HEK293 (cell line): ENCODE measurements at regions not wholly inside any gene's neighbourhood (a gene's known extent, or its start where the extent isn't known, plus 50 kb on each side); places are given as distances from the start of the nearest gene placed in this dataset.

ENCODE experiments used
- PRDM1 ChIP-seq: fragments of 450-650 bp; formaldehyde crosslinking; IDR thresholded peaks from 2 replicates; pipeline ENCODE4; 2016; ENCODE audit warnings: missing biosample characterization, missing genetic modification characterization
- SP3 ChIP-seq: fragments of 450-650 bp; formaldehyde crosslinking; IDR thresholded peaks from 2 replicates; pipeline ENCODE4 v1.5.1; 2016; ENCODE audit warnings: missing biosample characterization, missing genetic modification characterization
- TRIM28 ChIP-seq: IDR thresholded peaks from 2 replicates; pipeline ENCODE4 v1.6.1; 2011; ENCODE audit warnings: low read length, control low read depth, borderline replicate concordance
- WT1 ChIP-seq: fragments of 450-650 bp; formaldehyde crosslinking; IDR thresholded peaks from 2 replicates; pipeline ENCODE4 v1.5.1; 2016; ENCODE audit warnings: missing biosample characterization, missing genetic modification characterization
- YY1 ChIP-seq: fragments of 450-650 bp; formaldehyde crosslinking; IDR thresholded peaks from 2 replicates; pipeline ENCODE4 v1.5.1; 2018; ENCODE audit warnings: missing biosample characterization, missing genetic modification characterization
- ZBTB21 ChIP-seq: fragments of 450-650 bp; formaldehyde crosslinking; IDR thresholded peaks from 2 replicates; pipeline ENCODE4 v1.5.1; 2017; ENCODE audit warnings: missing biosample characterization, missing genetic modification characterization
- ZNF112 ChIP-seq: fragments of 450-650 bp; formaldehyde crosslinking; IDR thresholded peaks from 2 replicates; pipeline ENCODE4 v1.5.0; 2017; ENCODE audit warnings: missing biosample characterization, missing genetic modification characterization
- ZNF140 ChIP-seq: fragments of 450-650 bp; formaldehyde crosslinking; IDR thresholded peaks from 2 replicates; pipeline ENCODE4 v1.5.1; 2016; ENCODE audit warnings: missing biosample characterization, missing genetic modification characterization
- ZNF169 ChIP-seq: fragments of 450-650 bp; formaldehyde crosslinking; IDR thresholded peaks from 2 replicates; pipeline ENCODE4 v1.5.1; 2016; ENCODE audit warnings: missing biosample characterization, missing genetic modification characterization
- ZNF174 ChIP-seq: fragments of 450-650 bp; formaldehyde crosslinking; IDR thresholded peaks from 2 replicates; pipeline ENCODE4 v1.5.0; 2017; ENCODE audit warnings: missing biosample characterization, mild to moderate bottlenecking, missing genetic modification characterization
- ZNF175 ChIP-seq: fragments of 450-650 bp; formaldehyde crosslinking; IDR thresholded peaks from 2 replicates; pipeline ENCODE4 v1.5.1; 2016; ENCODE audit warnings: missing biosample characterization, missing genetic modification characterization
- ZNF239 ChIP-seq: fragments of 450-650 bp; formaldehyde crosslinking; IDR thresholded peaks from 2 replicates; pipeline ENCODE4 v1.5.1; 2016; ENCODE audit warnings: missing biosample characterization, missing genetic modification characterization
- ZNF274 ChIP-seq, 2 experiments: fragments of 200-500 bp in 1 of 2; fragments of 450-650 bp in 1 of 2; sonication (Bioruptor generic) in 1 of 2; formaldehyde crosslinking in 1 of 2; IDR thresholded peaks; 2 replicates each; pipeline versions ENCODE4 v1.5.1 to v1.6.1; 2014 to 2016; ENCODE audit warnings: borderline replicate concordance in 1 of 2, inconsistent platforms in 1 of 2, low read length in 1 of 2, missing biosample characterization in 1 of 2, missing genetic modification characterization in 1 of 2
- ZNF335 ChIP-seq: fragments of 450-650 bp; formaldehyde crosslinking; conservative IDR thresholded peaks from 2 replicates; pipeline ENCODE4 v1.5.1; 2016; ENCODE audit warnings: missing biosample characterization, missing genetic modification characterization
- ZNF341 ChIP-seq: fragments of 450-650 bp; formaldehyde crosslinking; IDR thresholded peaks from 2 replicates; pipeline ENCODE4; 2016; ENCODE audit warnings: low read depth, missing biosample characterization, missing genetic modification characterization
- ZNF426 ChIP-seq: fragments of 450-650 bp; formaldehyde crosslinking; IDR thresholded peaks from 2 replicates; pipeline ENCODE4 v1.5.1; 2017; ENCODE audit warnings: missing biosample characterization, missing genetic modification characterization, mild to moderate bottlenecking, inconsistent platforms, moderate library complexity
- ZNF561 ChIP-seq: fragments of 450-650 bp; IDR thresholded peaks from 2 replicates; pipeline ENCODE4 v1.5.1; 2018; ENCODE audit warnings: missing biosample characterization, missing genetic modification characterization, borderline replicate concordance
- ZNF571 ChIP-seq: fragments of 450-650 bp; formaldehyde crosslinking; IDR thresholded peaks from 2 replicates; pipeline ENCODE4 v1.5.0; 2017; ENCODE audit warnings: missing biosample characterization, missing genetic modification characterization
- ZNF600 ChIP-seq: fragments of 450-650 bp; formaldehyde crosslinking; IDR thresholded peaks from 2 replicates; pipeline ENCODE4 v1.5.1; 2016; ENCODE audit warnings: missing biosample characterization, missing genetic modification characterization
- ZNF629 ChIP-seq: fragments of 450-650 bp; formaldehyde crosslinking; IDR thresholded peaks from 2 replicates; pipeline ENCODE4 v1.5.1; 2017; ENCODE audit warnings: missing biosample characterization, missing genetic modification characterization
- ZNF660 ChIP-seq: fragments of 450-650 bp; IDR thresholded peaks from 2 replicates; pipeline ENCODE4 v1.5.1; 2018; ENCODE audit warnings: missing biosample characterization, mild to moderate bottlenecking, missing genetic modification characterization
- ZNF76 ChIP-seq: fragments of 450-650 bp; formaldehyde crosslinking; IDR thresholded peaks from 2 replicates; pipeline ENCODE4; 2016; ENCODE audit warnings: low read depth, missing biosample characterization, missing genetic modification characterization, borderline replicate concordance
- ZNF791 ChIP-seq: fragments of 450-650 bp; formaldehyde crosslinking; IDR thresholded peaks from 2 replicates; pipeline ENCODE4 v1.5.1; 2016; ENCODE audit warnings: missing biosample characterization, missing genetic modification characterization
- ZNF830 ChIP-seq: fragments of 450-650 bp; IDR thresholded peaks from 2 replicates; pipeline ENCODE4 v1.5.0; 2018; ENCODE audit warnings: missing biosample characterization, missing genetic modification characterization, low read depth, mild to moderate bottlenecking, moderate library complexity
- ZXDB ChIP-seq: fragments of 450-650 bp; formaldehyde crosslinking; IDR thresholded peaks from 2 replicates; pipeline ENCODE4 v1.5.1; 2016; ENCODE audit warnings: missing biosample characterization, missing genetic modification characterization
- TF ChIP-seq, protein P1 (sequence below): fragments of 450-650 bp; formaldehyde crosslinking; IDR thresholded peaks from 2 replicates; pipeline ENCODE4 v1.5.1; 2017; ENCODE audit warnings: missing biosample characterization, missing genetic modification characterization
- TF ChIP-seq, protein P2 (sequence below): fragments of 450-650 bp; formaldehyde crosslinking; IDR thresholded peaks from 2 replicates; pipeline ENCODE4 v1.5.1; 2016; ENCODE audit warnings: missing biosample characterization, missing genetic modification characterization
- TF ChIP-seq, protein P3 (sequence below): fragments of 450-650 bp; formaldehyde crosslinking; IDR thresholded peaks from 2 replicates; pipeline ENCODE4 v1.5.1; 2016; ENCODE audit warnings: missing biosample characterization, missing genetic modification characterization
- TF ChIP-seq, protein P4 (sequence below): fragments of 450-650 bp; formaldehyde crosslinking; IDR thresholded peaks from 2 replicates; pipeline ENCODE4 v1.5.0; 2017; ENCODE audit warnings: missing biosample characterization, missing genetic modification characterization, borderline replicate concordance

DNA sequence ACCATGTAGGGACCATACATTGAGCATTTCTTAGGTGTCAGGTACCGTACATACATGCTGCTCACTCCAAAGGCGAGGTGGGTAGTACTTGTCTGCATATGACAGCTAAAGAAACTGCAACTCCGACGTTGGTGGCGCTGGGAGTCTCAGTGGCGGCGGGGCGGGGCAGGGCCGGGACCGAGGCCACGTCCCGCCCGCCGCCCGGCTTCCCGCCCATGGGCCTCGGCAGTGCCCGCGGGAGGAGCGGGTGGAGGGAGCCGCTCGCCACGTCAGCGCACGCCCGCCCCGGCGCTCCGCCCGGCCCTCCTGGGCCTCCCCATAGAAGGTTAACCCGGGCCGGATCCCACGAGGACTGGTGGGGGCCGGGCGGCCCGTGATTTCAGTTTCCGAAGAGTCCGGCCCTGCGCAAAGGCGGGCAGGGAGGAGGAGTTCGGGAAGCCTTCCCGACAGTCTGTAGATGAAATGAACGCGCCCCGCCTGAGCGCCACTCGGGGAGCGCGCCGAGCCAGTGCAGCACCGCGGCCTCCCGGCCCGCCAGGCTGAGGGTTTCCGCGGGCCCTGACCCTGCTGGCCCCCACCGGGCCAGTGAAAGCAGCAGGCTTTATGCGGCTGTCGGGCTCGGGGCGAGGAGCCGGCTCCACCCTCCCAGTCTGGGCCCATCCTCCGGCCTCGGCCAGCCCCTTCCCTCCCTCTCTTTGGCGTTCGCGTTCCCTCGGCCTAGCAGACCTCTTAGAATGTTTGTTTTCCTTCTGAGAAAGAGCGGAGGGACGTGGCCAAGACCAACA, 119.9 kb upstream of the JUN start (continued):
- TF ChIP-seq ZNF830 (tag by site-specific recombination) (no peak), ZNF600 (peak; percentile 39), ZXDB (tag by site-specific recombination) (peak; percentile 76), WT1 (tag by site-specific recombination) (no peak), ZNF629 (tag by site-specific recombination) (peak; percentile 37; the same call in 1 of the 2 replicates), PRDM1 (tag by site-specific recombination) (no peak; the same call in 1 of the 2 replicates), ZNF112 (tag by site-specific recombination) (no peak), ZNF791 (no peak), ZNF426 (no peak), ZNF660 (tag by site-specific recombination) (peak; percentile 88; the same call in 1 of the 2 replicates), ZNF174 (tag by site-specific recombination) (no peak), ZNF571 (tag by site-specific recombination) (no peak), ZNF274 (IDR thresholded peaks at IDR 0.05; ENCODE audit: low read length) (no peak), ZNF274 (tag by site-specific recombination; IDR thresholded peaks at IDR 0.05; ENCODE audit: borderline replicate concordance) (no peak), ZNF341 (peak; percentile 63), ZNF335 (tag by site-specific recombination) (peak; percentile 89), SP3 (tag by site-specific recombination) (peak; percentile 86), ZNF175 (tag by site-specific recombination) (no peak), ZNF561 (tag by site-specific recombination) (peak; percentile 86; the same call in 1 of the 2 replicates), YY1 (tag by site-specific recombination) (0 out of 2 replicates have a peak, but pooled peaks have one; percentile 9), TRIM28 (peak; percentile 58; the same call in 1 of the 2 replicates), ZNF169 (tag by site-specific recombination) (no peak), ZBTB21 (tag by site-specific recombination) (no peak), ZNF140 (tag by site-specific recombination) (no peak), ZNF76 (tag by site-specific recombination) (peak; percentile 92), ZNF239 (tag by site-specific recombination) (no peak)
- TF ChIP-seq, protein P1, sequence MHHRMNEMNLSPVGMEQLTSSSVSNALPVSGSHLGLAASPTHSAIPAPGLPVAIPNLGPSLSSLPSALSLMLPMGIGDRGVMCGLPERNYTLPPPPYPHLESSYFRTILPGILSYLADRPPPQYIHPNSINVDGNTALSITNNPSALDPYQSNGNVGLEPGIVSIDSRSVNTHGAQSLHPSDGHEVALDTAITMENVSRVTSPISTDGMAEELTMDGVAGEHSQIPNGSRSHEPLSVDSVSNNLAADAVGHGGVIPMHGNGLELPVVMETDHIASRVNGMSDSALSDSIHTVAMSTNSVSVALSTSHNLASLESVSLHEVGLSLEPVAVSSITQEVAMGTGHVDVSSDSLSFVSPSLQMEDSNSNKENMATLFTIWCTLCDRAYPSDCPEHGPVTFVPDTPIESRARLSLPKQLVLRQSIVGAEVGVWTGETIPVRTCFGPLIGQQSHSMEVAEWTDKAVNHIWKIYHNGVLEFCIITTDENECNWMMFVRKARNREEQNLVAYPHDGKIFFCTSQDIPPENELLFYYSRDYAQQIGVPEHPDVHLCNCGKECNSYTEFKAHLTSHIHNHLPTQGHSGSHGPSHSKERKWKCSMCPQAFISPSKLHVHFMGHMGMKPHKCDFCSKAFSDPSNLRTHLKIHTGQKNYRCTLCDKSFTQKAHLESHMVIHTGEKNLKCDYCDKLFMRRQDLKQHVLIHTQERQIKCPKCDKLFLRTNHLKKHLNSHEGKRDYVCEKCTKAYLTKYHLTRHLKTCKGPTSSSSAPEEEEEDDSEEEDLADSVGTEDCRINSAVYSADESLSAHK (tag by site-specific recombination): no peak
- TF ChIP-seq, protein P2, sequence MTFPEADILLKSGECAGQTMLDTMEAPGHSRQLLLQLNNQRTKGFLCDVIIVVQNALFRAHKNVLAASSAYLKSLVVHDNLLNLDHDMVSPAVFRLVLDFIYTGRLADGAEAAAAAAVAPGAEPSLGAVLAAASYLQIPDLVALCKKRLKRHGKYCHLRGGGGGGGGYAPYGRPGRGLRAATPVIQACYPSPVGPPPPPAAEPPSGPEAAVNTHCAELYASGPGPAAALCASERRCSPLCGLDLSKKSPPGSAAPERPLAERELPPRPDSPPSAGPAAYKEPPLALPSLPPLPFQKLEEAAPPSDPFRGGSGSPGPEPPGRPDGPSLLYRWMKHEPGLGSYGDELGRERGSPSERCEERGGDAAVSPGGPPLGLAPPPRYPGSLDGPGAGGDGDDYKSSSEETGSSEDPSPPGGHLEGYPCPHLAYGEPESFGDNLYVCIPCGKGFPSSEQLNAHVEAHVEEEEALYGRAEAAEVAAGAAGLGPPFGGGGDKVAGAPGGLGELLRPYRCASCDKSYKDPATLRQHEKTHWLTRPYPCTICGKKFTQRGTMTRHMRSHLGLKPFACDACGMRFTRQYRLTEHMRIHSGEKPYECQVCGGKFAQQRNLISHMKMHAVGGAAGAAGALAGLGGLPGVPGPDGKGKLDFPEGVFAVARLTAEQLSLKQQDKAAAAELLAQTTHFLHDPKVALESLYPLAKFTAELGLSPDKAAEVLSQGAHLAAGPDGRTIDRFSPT: no peak
- TF ChIP-seq, protein P3, sequence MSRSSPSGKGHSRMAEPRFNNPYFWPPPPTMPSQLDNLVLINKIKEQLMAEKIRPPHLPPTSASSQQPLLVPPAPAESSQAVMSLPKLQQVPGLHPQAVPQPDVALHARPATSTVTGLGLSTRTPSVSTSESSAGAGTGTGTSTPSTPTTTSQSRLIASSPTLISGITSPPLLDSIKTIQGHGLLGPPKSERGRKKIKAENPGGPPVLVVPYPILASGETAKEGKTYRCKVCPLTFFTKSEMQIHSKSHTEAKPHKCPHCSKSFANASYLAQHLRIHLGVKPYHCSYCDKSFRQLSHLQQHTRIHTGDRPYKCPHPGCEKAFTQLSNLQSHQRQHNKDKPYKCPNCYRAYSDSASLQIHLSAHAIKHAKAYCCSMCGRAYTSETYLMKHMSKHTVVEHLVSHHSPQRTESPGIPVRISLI (tag by site-specific recombination): no peak
- TF ChIP-seq, protein P4, sequence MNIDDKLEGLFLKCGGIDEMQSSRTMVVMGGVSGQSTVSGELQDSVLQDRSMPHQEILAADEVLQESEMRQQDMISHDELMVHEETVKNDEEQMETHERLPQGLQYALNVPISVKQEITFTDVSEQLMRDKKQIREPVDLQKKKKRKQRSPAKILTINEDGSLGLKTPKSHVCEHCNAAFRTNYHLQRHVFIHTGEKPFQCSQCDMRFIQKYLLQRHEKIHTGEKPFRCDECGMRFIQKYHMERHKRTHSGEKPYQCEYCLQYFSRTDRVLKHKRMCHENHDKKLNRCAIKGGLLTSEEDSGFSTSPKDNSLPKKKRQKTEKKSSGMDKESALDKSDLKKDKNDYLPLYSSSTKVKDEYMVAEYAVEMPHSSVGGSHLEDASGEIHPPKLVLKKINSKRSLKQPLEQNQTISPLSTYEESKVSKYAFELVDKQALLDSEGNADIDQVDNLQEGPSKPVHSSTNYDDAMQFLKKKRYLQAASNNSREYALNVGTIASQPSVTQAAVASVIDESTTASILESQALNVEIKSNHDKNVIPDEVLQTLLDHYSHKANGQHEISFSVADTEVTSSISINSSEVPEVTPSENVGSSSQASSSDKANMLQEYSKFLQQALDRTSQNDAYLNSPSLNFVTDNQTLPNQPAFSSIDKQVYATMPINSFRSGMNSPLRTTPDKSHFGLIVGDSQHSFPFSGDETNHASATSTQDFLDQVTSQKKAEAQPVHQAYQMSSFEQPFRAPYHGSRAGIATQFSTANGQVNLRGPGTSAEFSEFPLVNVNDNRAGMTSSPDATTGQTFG (tag by site-specific recombination): no peak
